ENCODE measurements at regions not wholly inside any gene's neighbourhood (a gene's known extent, or its start where the extent isn't known, plus 50 kb on each side); places are given as distances from the start of the nearest gene placed in this dataset.

GRCh38 chr5:144011388-144011787 lies 159.1 kb downstream of the YIPF5 start:
- no peak for DNase-seq (ENCODE audit: low read depth)
- no peak for TF ChIP-seq CTCF (IDR thresholded peaks at IDR 0.05; ENCODE audit: insufficient read depth, low read depth, low read length, missing control alignments)
- no peak overlapping the region for H3K4me3 ChIP-seq (ENCODE audit: low read length)

GRCh38 chr5:144013816-144014215 lies 156.6 kb downstream of the YIPF5 start:
- H3K4me3 ChIP-seq (ENCODE audit: low read length), result no peak overlapping the region
- TF ChIP-seq CTCF (IDR thresholded peaks at IDR 0.05; ENCODE audit: insufficient read depth, low read depth, low read length, missing control alignments), result no peak
- DNase-seq (ENCODE audit: low read depth), result no peak

DNA sequence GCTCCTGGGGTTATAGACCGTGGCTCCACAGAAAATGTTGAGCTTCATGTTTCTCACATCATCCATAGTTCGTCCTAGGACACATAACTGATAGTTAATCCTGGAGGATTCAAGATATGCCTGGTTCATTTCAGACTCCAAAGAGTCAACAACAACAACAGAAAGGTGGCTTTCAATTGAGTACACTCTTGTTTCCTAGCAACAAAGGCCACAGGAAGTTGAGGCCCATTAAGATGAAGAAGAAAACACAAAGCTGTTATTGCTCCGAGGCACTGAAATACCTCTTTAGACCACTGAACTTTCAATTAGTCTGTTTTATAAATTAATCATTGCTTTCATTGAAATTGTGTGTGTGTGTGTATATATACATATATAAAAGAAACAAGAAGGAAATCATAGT lies 154.5 kb downstream of the YIPF5 start:
- DNase-seq (ENCODE audit: low read depth), result no peak
- no peak overlapping the region for H3K4me3 ChIP-seq (ENCODE audit: low read length)
- TF ChIP-seq CTCF (IDR thresholded peaks at IDR 0.05; ENCODE audit: insufficient read depth, low read depth, low read length, missing control alignments), result no peak

DNA sequence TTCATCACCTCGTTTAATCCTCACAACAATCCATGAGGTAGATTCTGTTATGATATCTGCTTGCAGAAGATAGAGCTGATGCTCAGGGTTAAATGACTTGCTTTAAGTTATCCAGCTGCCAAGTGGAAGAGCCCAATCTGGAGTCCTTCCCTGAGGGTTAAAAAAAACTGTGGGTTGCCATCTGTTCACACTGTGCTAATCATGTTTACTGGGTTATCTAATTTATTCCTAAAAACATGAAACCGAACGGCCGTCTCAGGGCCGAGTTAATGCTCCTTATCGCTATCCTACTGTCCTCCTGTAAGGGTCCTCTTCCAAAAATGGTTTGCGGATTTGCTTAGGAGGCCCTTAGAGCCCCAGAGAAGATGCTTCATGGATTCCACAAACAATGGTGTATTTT lies 153.3 kb downstream of the YIPF5 start:
- no peak overlapping the region for H3K4me3 ChIP-seq (ENCODE audit: low read length)
- no peak for DNase-seq (ENCODE audit: low read depth)
- TF ChIP-seq CTCF (IDR thresholded peaks at IDR 0.05; ENCODE audit: insufficient read depth, low read depth, low read length, missing control alignments), result no peak

DNA sequence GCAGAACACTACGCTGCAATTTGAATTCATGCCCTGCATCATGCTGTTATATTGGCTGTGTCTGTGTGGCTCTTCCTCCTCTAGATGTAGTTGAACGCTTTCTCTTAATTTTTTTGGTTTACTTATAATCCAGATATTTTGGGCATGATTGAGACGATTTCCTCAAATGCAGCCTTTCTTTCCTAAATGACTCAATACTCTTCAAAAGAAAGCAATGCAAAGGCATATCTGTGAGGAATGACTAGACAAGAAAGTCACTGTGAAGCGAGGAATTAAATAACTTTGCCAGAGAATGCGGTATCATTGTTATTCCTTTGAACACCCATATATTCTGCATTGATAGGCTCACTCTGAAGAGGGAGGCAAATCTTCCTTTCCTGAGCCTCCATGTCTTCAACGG lies 152.8 kb downstream of the YIPF5 start:
- TF ChIP-seq CTCF (IDR thresholded peaks at IDR 0.05; ENCODE audit: insufficient read depth, low read depth, low read length, missing control alignments), result no peak
- DNase-seq (ENCODE audit: low read depth), result no peak
- no peak overlapping the region for H3K4me3 ChIP-seq (ENCODE audit: low read length)

- TF ChIP-seq CTCF (IDR thresholded peaks at IDR 0.05; ENCODE audit: insufficient read depth, low read depth, low read length, missing control alignments), result no peak
- no peak for DNase-seq (ENCODE audit: low read depth)
- no peak overlapping the region for H3K4me3 ChIP-seq (ENCODE audit: low read length)
These were observed 146.4 kb downstream of the YIPF5 start for GRCh38 chr5:144024090-144024489.

DNA sequence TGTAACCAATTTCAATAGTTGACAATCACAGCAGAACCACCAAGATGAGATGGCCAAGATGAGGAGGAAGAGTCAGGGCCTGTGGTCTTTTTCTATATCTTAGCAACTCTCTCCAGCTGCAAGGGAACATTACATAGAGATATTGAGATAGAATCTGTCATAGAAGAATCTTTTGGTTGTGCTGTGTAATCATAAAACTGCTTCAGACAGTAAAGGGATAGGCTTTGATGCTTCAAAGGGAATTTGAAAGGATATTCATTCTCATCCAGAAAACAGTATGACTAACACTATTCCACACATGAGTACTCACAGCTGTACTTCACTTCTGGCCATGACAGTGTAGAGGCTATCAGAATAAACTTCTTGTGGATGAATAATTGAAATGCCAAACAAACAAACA lies 145.9 kb downstream of the YIPF5 start:
- DNase-seq (ENCODE audit: low read depth), result no peak

More for the DNA sequence above, 145.9 kb downstream of the YIPF5 start:
- TF ChIP-seq CTCF (IDR thresholded peaks at IDR 0.05; ENCODE audit: insufficient read depth, low read depth, low read length, missing control alignments), result no peak
- H3K4me3 ChIP-seq (ENCODE audit: low read length), result no peak overlapping the region
